MM.1S (cell line): ENCODE measurements at regions not wholly inside any gene's neighbourhood (a gene's known extent, or its start where the extent isn't known, plus 50 kb on each side); places are given as distances from the start of the nearest gene placed in this dataset.
"Not testable (repeated sequence)": the region's sequence is repeated elsewhere in the genome, so short reads cannot be mapped to it uniquely, and the experiment has no call there.

ENCODE experiments used
- DNase-seq: peaks from one replicate; pipeline ENCODE4 v3.0.0-alpha.2; 2015
- H2AFZ ChIP-seq: fragments of 300-600 bp; sonication (generic); 2 replicates; pipeline ENCODE4 v1.6.0; 2016; ENCODE audit warnings: antibody characterized with exemption, low read length
- H3F3A ChIP-seq: fragments of 300-600 bp; sonication (generic); 2 replicates; pipeline ENCODE4 v1.6.1; 2016; ENCODE audit warnings: mild to moderate bottlenecking, antibody characterized with exemption, low read length, moderate library complexity, mixed read lengths; ENCODE audit not compliant: insufficient read depth
- H3K27ac ChIP-seq: fragments of 300-600 bp; sonication (generic); 2 replicates; pipeline ENCODE4 v1.5.1; 2016; ENCODE audit warnings: mild to moderate bottlenecking, low read length
- H3K27me3 ChIP-seq: fragments of 300-600 bp; sonication (generic); replicated peaks from 2 replicates; pipeline ENCODE4 v1.6.0; 2016; ENCODE audit warnings: low read length; ENCODE audit not compliant: insufficient read depth
- H3K36me3 ChIP-seq: fragments of 300-600 bp; sonication (generic); replicated peaks from 2 replicates; pipeline ENCODE4 v1.6.1; 2016; ENCODE audit warnings: mild to moderate bottlenecking, low read length, mixed read lengths; ENCODE audit not compliant: insufficient read depth
- H3K4me1 ChIP-seq: fragments of 300-600 bp; sonication (generic); 2 replicates; pipeline ENCODE4 v1.6.1; 2016; ENCODE audit warnings: low read length, mixed read lengths
- H3K4me2 ChIP-seq: fragments of 300-600 bp; sonication (generic); 2 replicates; pipeline ENCODE4 v1.6.0; 2016; ENCODE audit warnings: low read depth, low read length
- H3K4me3 ChIP-seq: fragments of 300-600 bp; sonication (generic); 2 replicates; pipeline ENCODE4 v1.5.1; 2016; ENCODE audit warnings: low read length, mixed read lengths
- H3K79me2 ChIP-seq: fragments of 300-600 bp; sonication (generic); 2 replicates; pipeline ENCODE4 v1.6.1; 2016; ENCODE audit warnings: mixed run types, low read length, mixed read lengths
- H3K9ac ChIP-seq: fragments of 300-600 bp; sonication (generic); 2 replicates; pipeline ENCODE4 v1.6.1; 2016; ENCODE audit warnings: low read length, mixed read lengths
- H3K9me2 ChIP-seq: fragments of 300-600 bp; sonication (generic); replicated peaks from 2 replicates; pipeline ENCODE4 v1.6.1; 2016; ENCODE audit warnings: mild to moderate bottlenecking, low read length, mixed read lengths; ENCODE audit not compliant: insufficient read depth
- H3K9me3 ChIP-seq: fragments of 300-600 bp; sonication (generic); replicated peaks from 2 replicates; pipeline ENCODE4 v1.6.1; 2016; ENCODE audit warnings: mild to moderate bottlenecking, low read length, mixed read lengths; ENCODE audit not compliant: insufficient read depth
- H4K20me1 ChIP-seq: fragments of 300-600 bp; sonication (generic); 2 replicates; pipeline ENCODE4 v1.6.1; 2016; ENCODE audit warnings: mild to moderate bottlenecking, low read length, moderate library complexity, mixed read lengths; ENCODE audit not compliant: insufficient read depth
- EZH2 ChIP-seq: fragments of 300-600 bp; sonication (generic); optimal IDR thresholded peaks from 2 replicates; pipeline ENCODE3; 2017; ENCODE audit warnings: low read depth, mild to moderate bottlenecking, antibody characterized with exemption, low read length, mixed read lengths
- EZH2phosphoT487 ChIP-seq: fragments of 300-600 bp; sonication (generic); IDR thresholded peaks from 2 replicates; pipeline ENCODE4 v1.6.1; 2018; ENCODE audit warnings: antibody characterized with exemption, low read length
- TF ChIP-seq, protein P1 (sequence below): fragments of 300-600 bp; sonication (generic); IDR thresholded peaks from 2 replicates; pipeline ENCODE4 v1.5.1; 2016; ENCODE audit warnings: antibody characterized with exemption, low read length, mixed read lengths

DNA sequence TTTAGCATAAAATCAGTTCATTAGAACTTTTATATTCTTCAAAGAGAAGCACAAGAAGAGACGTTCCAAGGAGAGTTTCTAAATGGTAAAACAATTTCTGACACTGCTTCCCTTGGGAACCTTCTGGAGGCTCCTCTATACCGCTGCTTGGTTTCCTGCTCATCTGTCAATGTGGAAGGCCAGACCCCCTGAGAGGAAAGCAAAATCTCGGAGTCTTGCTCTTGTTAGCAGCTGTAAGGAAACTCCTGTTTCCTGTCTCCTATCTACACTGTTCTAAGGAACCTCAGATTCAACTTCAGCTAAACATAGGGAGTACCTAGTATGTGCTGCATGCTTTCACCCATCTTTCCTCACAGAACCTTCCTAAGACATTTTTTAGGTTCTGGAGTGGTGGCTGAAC is 322.2 kb downstream of the BMPER start:
- TF ChIP-seq EZH2: no peak
- TF ChIP-seq, protein P1, sequence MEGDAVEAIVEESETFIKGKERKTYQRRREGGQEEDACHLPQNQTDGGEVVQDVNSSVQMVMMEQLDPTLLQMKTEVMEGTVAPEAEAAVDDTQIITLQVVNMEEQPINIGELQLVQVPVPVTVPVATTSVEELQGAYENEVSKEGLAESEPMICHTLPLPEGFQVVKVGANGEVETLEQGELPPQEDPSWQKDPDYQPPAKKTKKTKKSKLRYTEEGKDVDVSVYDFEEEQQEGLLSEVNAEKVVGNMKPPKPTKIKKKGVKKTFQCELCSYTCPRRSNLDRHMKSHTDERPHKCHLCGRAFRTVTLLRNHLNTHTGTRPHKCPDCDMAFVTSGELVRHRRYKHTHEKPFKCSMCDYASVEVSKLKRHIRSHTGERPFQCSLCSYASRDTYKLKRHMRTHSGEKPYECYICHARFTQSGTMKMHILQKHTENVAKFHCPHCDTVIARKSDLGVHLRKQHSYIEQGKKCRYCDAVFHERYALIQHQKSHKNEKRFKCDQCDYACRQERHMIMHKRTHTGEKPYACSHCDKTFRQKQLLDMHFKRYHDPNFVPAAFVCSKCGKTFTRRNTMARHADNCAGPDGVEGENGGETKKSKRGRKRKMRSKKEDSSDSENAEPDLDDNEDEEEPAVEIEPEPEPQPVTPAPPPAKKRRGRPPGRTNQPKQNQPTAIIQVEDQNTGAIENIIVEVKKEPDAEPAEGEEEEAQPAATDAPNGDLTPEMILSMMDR: no peak
- no peak for TF ChIP-seq EZH2phosphoT487
- Histone ChIP-seq H3K27me3 (no peaks in the 10 kb centered on the region), H3K27ac (no peak overlapping the region), H3K4me1 (no peaks in the 10 kb centered on the region), H3K4me2 (no peak overlapping the region), H3K9me2 (no peaks in the 10 kb centered on the region), H3K4me3 (no peak overlapping the region), H3K36me3 (no peaks in the 10 kb centered on the region), H4K20me1 (no peaks in the 10 kb centered on the region), H2AFZ (no peak overlapping the region), H3K9me3 (no peaks in the 10 kb centered on the region), H3K79me2 (no peaks in the 10 kb centered on the region), H3F3A (no peaks in the 10 kb centered on the region), H3K9ac (no peak overlapping the region)
- no peak for DNase-seq

DNA sequence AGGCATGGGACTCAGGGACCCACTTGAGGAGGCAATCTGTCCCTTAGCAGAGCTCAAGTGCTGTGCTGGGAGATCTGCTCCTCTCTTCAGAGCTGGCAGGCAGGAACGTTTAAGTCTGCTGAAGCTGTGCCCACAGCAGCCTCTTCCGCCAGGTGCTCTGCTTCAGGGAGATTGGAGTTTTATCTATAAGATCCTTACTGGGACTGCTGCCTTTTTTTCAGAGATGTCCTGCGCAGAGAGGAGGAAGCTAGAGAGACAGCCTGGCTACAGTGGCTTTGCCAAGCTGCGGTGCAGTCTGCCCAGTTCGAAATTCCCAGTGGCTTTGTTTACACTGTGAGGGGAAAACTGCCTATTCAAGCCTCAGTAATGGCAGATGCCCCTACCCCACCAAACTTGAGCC is 329.8 kb downstream of the BMPER start:
- H3K4me1 ChIP-seq, H3K9ac ChIP-seq, H3F3A ChIP-seq, H4K20me1 ChIP-seq, H3K9me2 ChIP-seq, H3K27me3 ChIP-seq, H3K79me2 ChIP-seq, DNase-seq, H3K36me3 ChIP-seq, H3K9me3 ChIP-seq, H3K4me2 ChIP-seq, H3K27ac ChIP-seq, H2AFZ ChIP-seq, H3K4me3 ChIP-seq: not testable (repeated sequence)

DNA sequence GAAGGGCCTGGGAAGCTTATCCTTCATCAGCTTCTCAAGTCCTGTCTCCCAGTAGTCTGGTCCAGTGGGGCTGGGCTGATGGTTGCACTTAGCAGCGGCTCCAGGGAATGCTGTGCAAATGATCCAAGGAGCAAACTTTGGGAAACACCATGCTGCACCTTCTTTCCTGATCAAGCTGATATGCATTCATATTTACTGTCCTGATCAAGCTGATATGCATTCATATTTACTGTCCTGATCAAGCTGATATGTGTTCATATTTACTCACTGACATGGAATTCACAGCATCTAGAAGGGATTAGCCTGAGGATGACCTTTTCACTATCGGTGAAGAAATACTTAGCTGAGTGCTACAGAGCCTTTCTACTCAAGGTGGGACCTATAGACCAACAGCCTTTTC is 330.7 kb downstream of the BMPER start:
- DNase-seq: no peak
- H3K4me3 ChIP-seq: no peak overlapping the region
- TF ChIP-seq, protein P1: no peak
- no peak for TF ChIP-seq EZH2phosphoT487
- TF ChIP-seq EZH2: no peak
- H3K27ac ChIP-seq: no peak overlapping the region
- no peaks in the 10 kb centered on the region for H3K36me3 ChIP-seq
- H3K79me2 ChIP-seq: no peaks in the 10 kb centered on the region
- H4K20me1 ChIP-seq: no peaks in the 10 kb centered on the region
- no peak overlapping the region for H3K9ac ChIP-seq
- no peak overlapping the region for H3K4me2 ChIP-seq
- no peaks in the 10 kb centered on the region for H3K27me3 ChIP-seq
- no peaks in the 10 kb centered on the region for H3K4me1 ChIP-seq
- H3F3A ChIP-seq: no peaks in the 10 kb centered on the region
- H3K9me2 ChIP-seq: no peaks in the 10 kb centered on the region
- H3K9me3 ChIP-seq: no peaks in the 10 kb centered on the region
- no peak overlapping the region for H2AFZ ChIP-seq

DNA sequence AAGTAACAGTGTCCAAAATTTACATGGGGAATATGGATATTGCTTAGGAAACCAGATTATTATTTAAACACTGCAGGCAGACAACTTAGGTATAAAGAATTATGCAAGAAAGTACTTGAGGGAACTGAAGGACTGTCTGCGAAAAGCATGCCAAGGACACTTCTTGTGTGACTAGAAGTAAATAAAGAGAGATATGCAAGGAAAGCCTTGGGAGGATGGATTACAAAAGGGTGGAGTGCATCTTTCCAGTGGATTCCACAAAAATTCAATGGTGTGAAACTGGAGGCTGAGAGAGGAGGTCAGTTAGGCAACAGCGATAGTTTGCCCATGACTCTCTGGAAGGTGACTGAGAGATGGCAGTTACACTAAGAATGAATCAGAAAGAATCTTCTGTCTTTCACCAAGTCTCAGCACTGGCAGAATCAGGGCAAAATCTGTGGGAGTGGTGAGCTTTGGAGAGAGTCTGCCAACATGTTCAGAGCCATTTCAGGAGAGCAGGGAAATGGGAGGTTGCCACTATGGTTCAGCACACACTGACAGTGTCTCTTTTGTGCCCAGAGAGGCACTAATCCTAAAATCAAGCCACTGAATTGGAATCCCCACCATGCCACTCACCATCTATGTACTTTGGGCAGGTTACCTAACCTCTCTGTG is 331.6 kb downstream of the BMPER start:
- no peaks in the 10 kb centered on the region for H3K9me2 ChIP-seq
- H3K36me3 ChIP-seq: no peaks in the 10 kb centered on the region
- H3K79me2 ChIP-seq: no peaks in the 10 kb centered on the region
- no peak overlapping the region for H3K9ac ChIP-seq
- no peaks in the 10 kb centered on the region for H3K9me3 ChIP-seq
- no peak overlapping the region for H2AFZ ChIP-seq
- H3K4me2 ChIP-seq: no peak overlapping the region
- H3K27me3 ChIP-seq: no peaks in the 10 kb centered on the region
- no peak overlapping the region for H3K4me3 ChIP-seq
- no peak overlapping the region for H3K27ac ChIP-seq
- no peak for TF ChIP-seq EZH2phosphoT487
- TF ChIP-seq, protein P1: no peak
- TF ChIP-seq EZH2: no peak
- DNase-seq: no peak
- H3K4me1 ChIP-seq: no peaks in the 10 kb centered on the region
- H4K20me1 ChIP-seq: no peaks in the 10 kb centered on the region
- no peaks in the 10 kb centered on the region for H3F3A ChIP-seq
